Colonic mucosa (tissue), 4 donors: ENCODE measurements at regions not wholly inside any gene's neighbourhood (a gene's known extent, or its start where the extent isn't known, plus 50 kb on each side); places are given as distances from the start of the nearest gene placed in this dataset.

Source experiments
- DNase-seq: peaks from one replicate; pipeline ENCODE4 v3.0.0-alpha.2; 2020
- H3K27ac ChIP-seq: fragments of 200-600 bp; one replicate; pipeline ENCODE4 v1.8.0; 2021
- H3K27me3 ChIP-seq: fragments of 200-600 bp; one replicate; pipeline ENCODE4 v1.8.0; 2021
- H3K36me3 ChIP-seq: fragments of 200-600 bp; one replicate; pipeline ENCODE4 v1.8.0; 2021
- H3K4me1 ChIP-seq: fragments of 200-600 bp; one replicate; pipeline ENCODE4 v1.8.0; 2021; ENCODE audit warnings: mild to moderate bottlenecking
- H3K4me3 ChIP-seq: fragments of 200-600 bp; one replicate; pipeline ENCODE4 v1.8.0; 2021
- H3K9ac ChIP-seq, 2 donors: one replicate each; pipeline ENCODE4 v1.7.0; 2013; ENCODE audit warnings: control low read depth in 2 of 2, low read depth in 2 of 2, low read length in 2 of 2
- H3K9me3 ChIP-seq: fragments of 200-600 bp; one replicate; pipeline ENCODE4 v1.8.0; 2021
- intact Hi-C: fragments of 100-400 bp; cut with DNase I; formaldehyde crosslinking; loops from one replicate; pipeline ENCODE4 v1.14.1; 2022
- TF ChIP-seq, protein P1 (sequence below): fragments of 200-600 bp; IDR thresholded peaks from one replicate; pipeline ENCODE4 v1.8.0; 2022; ENCODE audit warnings: antibody characterized with exemption, mild to moderate bottlenecking
- donor health status: healthy.
- donor health status: DM: no; HTN: no; CAD: no.
- donor health status: DM: no; HTN: no; CAD: no.

DNA sequence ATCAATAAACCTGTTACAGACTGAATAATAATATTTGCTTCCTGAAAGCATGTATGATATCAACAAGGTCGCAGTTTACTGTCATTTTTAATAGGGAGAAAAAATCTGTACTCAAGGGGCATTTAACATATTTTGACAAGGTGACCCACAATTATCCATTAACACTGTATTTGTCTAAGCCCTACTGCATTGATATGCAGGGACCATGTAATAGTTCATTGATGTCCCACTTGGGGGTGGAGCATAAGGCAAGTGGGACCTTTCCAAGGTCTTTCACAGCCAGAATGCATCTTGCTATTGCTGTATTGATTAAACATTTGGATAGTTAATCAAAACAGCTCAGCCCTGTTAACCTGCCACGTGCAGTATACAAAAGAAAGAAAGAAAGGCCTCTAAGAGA, 502.0 kb downstream of the NR2F1-AS1 start:
- no peak overlapping the region for H3K27ac ChIP-seq
- H3K4me3 ChIP-seq, result no peak overlapping the region
- no peaks in the 10 kb centered on the region for H3K4me1 ChIP-seq
- TF ChIP-seq, protein P1, sequence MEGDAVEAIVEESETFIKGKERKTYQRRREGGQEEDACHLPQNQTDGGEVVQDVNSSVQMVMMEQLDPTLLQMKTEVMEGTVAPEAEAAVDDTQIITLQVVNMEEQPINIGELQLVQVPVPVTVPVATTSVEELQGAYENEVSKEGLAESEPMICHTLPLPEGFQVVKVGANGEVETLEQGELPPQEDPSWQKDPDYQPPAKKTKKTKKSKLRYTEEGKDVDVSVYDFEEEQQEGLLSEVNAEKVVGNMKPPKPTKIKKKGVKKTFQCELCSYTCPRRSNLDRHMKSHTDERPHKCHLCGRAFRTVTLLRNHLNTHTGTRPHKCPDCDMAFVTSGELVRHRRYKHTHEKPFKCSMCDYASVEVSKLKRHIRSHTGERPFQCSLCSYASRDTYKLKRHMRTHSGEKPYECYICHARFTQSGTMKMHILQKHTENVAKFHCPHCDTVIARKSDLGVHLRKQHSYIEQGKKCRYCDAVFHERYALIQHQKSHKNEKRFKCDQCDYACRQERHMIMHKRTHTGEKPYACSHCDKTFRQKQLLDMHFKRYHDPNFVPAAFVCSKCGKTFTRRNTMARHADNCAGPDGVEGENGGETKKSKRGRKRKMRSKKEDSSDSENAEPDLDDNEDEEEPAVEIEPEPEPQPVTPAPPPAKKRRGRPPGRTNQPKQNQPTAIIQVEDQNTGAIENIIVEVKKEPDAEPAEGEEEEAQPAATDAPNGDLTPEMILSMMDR, result no peak
- H3K27me3 ChIP-seq, result no peaks in the 10 kb centered on the region
- intact Hi-C loops, result no loop called here
- no peak overlapping the region for H3K9ac ChIP-seq
- H3K36me3 ChIP-seq, result no peaks in the 10 kb centered on the region
- no peaks in the 10 kb centered on the region for H3K9me3 ChIP-seq
- DNase-seq, result no peak

DNA sequence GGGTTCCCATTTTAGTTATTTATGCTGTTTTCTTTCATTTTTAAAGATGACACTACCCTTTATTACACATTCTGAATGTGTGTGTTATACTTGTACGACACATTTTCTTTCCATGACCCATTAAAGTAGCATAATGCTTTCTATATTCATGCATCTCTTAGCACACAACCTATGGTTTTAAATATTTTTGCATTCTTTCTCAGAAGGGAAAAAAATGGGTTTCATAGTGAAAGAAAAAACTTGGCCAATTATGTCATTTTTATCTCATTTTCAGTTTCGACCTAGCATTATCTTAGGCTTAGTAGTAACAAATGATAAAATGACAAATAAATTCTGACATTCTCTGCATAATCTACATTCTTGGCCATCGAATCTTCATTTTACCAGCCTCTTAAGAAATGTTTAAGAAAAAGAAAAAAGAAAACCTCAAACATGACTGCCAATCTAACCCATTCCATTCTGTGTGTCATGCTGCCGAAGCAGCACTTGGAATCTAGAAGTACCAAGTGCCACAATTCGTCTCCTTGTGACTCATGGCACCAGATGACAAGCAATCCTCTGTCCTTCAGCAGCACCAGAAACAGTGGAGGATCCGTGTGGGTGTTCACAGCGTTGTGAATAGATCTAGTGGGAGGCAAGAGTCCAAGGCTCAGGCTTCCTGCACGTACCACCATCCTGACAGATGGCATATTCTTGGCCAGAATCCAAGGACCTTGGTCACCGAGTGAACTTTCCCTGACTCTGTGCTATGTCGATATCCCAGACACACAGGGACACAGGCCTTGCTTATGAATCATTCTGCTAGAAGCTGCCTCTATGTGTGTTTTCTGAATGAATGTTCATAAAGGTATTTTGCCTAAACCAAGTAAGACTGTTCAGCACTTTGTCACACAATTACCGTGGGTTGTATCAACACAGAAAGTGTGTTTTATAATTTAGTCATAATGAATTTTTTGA, 502.7 kb downstream of the NR2F1-AS1 start:
- Histone ChIP-seq H3K4me3 (no peak overlapping the region), H3K27me3 (no peaks in the 10 kb centered on the region), H3K9ac (no peak overlapping the region), H3K36me3 (no peaks in the 10 kb centered on the region), H3K9me3 (no peaks in the 10 kb centered on the region), H3K4me1 (no peaks in the 10 kb centered on the region), H3K27ac (no peak overlapping the region)
- peak; percentile 18 for DNase-seq
- TF ChIP-seq, protein P1, result no peak
- intact Hi-C loops, result no loop called here

DNA sequence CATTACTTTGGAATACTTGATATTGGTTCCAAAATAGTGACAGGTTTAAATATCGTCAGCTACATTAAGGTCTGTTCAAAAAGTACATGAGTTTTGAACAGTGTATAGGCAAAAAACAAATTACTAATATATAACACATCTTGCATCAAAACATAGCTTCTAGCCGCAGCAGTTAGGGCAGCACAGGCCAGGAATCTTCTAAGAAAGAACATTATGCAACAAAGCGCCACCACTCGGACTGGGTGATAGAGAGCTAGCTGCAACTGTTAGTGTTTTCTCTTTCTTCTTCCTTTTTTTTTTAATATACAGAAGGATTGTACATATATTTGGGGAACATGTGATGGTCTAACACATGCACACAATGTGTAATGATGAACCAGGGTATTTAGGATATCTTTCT, 504.5 kb downstream of the NR2F1-AS1 start:
- no peaks in the 10 kb centered on the region for H3K36me3 ChIP-seq
- no peaks in the 10 kb centered on the region for H3K9me3 ChIP-seq
- no peak overlapping the region for H3K4me3 ChIP-seq
- TF ChIP-seq, protein P1, result no peak
- intact Hi-C loops, result no loop called here
- H3K9ac ChIP-seq, result no peak overlapping the region
- H3K27ac ChIP-seq, result no peak overlapping the region
- no peak for DNase-seq
- no peaks in the 10 kb centered on the region for H3K4me1 ChIP-seq
- no peaks in the 10 kb centered on the region for H3K27me3 ChIP-seq

DNA sequence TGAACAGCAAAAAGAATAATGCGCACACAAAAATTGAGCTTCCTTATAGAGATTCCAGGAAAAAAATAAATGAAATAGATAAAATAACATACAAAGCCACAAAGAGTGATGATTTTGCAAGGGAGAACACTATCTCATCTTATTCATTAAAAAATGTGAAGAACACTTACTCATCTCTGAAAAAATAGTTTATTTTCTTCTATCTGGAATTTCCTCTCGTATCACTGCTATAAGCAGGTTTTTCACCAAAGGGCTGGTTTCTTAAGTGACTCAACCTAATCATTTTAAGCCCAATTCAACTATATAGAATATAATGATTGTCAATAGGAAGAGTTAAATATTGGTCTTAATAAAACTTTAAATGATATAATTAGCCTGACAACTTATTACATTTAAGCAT, 504.9 kb downstream of the NR2F1-AS1 start:
- intact Hi-C loops, result no loop called here
- no peak overlapping the region for H3K9ac ChIP-seq
- DNase-seq, result no peak
- H3K36me3 ChIP-seq, result no peaks in the 10 kb centered on the region
- no peaks in the 10 kb centered on the region for H3K9me3 ChIP-seq
- no peak overlapping the region for H3K27ac ChIP-seq
- H3K4me3 ChIP-seq, result no peak overlapping the region
- no peaks in the 10 kb centered on the region for H3K4me1 ChIP-seq
- TF ChIP-seq, protein P1, result no peak
- H3K27me3 ChIP-seq, result no peaks in the 10 kb centered on the region

DNA sequence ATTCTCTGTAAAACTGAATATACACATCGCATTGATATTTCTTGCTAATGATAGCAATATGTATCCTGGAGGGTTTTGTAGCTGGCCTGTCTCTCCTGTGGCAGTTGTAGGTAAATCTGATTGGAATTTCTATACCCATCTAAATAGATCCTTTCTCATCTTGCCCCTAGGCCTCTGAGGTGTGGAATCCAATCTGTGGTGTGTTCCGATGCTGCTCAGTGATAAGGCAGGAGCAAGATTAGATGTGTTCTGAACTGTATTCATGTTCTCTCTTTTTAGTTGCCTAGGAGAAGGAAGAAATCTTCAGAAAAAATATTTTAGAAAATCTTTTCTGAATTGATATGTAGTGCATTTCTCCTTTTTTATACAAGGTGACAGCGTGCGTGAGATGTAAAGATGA, 507.5 kb downstream of the NR2F1-AS1 start:
- Histone ChIP-seq H3K4me1 (no peaks in the 10 kb centered on the region), H3K4me3 (no peak overlapping the region), H3K36me3 (no peaks in the 10 kb centered on the region), H3K9ac (no peak overlapping the region), H3K27ac (no peak overlapping the region), H3K9me3 (no peaks in the 10 kb centered on the region), H3K27me3 (no peaks in the 10 kb centered on the region)
- TF ChIP-seq, protein P1, result no peak
- intact Hi-C loops, result no loop called here
- no peak for DNase-seq
